K562 (cell line): ENCODE measurements at regions not wholly inside any gene's neighbourhood (a gene's known extent, or its start where the extent isn't known, plus 50 kb on each side); places are given as distances from the start of the nearest gene placed in this dataset.

Experiments used
- ATAC-seq: fragments of 200-7000 bp; cut with Tn5 transposase; 3 replicates; pipeline ENCODE4 v1.9.1; 2020; ENCODE audit warnings: moderate library complexity
- BruUV-seq: library from RNA; stranded (reverse); fragments of 400-500 nt; replicated peaks from 2 replicates; lab custom pipeline; 2021; lab: Mats Ljungman, UMichigan
- CTCF ChIA-PET: fragments of 300-600 bp; formaldehyde crosslinking; extraction: SDS; loops from one replicate; lab custom pipeline; 2021; ENCODE audit warnings: low intra/inter-chr PET ratio; lab: Yijun Ruan, JAX
- POLR2A ChIA-PET: fragments of 300-600, 350-650 bp; sonication (Branson Sonifier 250); formaldehyde crosslinking; extraction: SDS; loops from one replicate; lab custom pipeline; 2021; ENCODE audit warnings: antibody characterized with exemption, inconsistent platforms; lab: Yijun Ruan, JAX
- DNase-seq, 4 experiments: peaks; one replicate each; pipeline versions ENCODE4 v3.0.0 to v3.0.0-alpha.2; 2011 to 2018; ENCODE audit warnings: low spot score in 3 of 4, mixed read lengths in 3 of 4; ENCODE audit errors: extremely low read depth in 1 of 4
- FAIRE-seq: peaks from 2 replicates; lab custom pipeline; 2011; peaks lifted over from hg19 to GRCh38; lab: Jason Lieb, UNC
- H2AFZ ChIP-seq: 2 replicates; pipeline ENCODE4 v1.6.0; 2011; ENCODE audit warnings: low read depth, low read length, control low read depth, inconsistent platforms
- H3K27ac ChIP-seq: fragments of 200-600 bp; 3 replicates; pipeline ENCODE4 v1.8.0; 2011; ENCODE audit warnings: low read depth, mild to moderate bottlenecking, control low read depth, inconsistent platforms, low read length, moderate library complexity, mixed read lengths; ENCODE audit errors: extremely low read depth
- H3K27me3 ChIP-seq, 2 experiments: fragments of 300-600 bp in 1 of 2; 2 replicates in 1 of 2; 3 replicates in 1 of 2; pipeline versions ENCODE4 v1.6.0 to v1.8.0; 2011; ENCODE audit warnings: inconsistent platforms in 2 of 2, low read length in 2 of 2, mild to moderate bottlenecking in 1 of 2, mixed read lengths in 1 of 2, moderate library complexity in 1 of 2; ENCODE audit not compliant: control insufficient read depth in 2 of 2, insufficient read depth in 2 of 2
- H3K36me3 ChIP-seq: fragments of 300-600 bp; 3 replicates; pipeline ENCODE4 v1.8.0; 2011; ENCODE audit warnings: mild to moderate bottlenecking, low read length, inconsistent platforms; ENCODE audit not compliant: control insufficient read depth, insufficient read depth
- H3K4me1 ChIP-seq, 2 experiments: fragments of 200-600 bp in 1 of 2; replicated peaks in 1 of 2; 2 replicates in 1 of 2; 3 replicates in 1 of 2; pipeline versions ENCODE4 v1.5.1 to v1.8.0; 2011; ENCODE audit warnings: inconsistent platforms in 2 of 2, low read length in 2 of 2, mild to moderate bottlenecking in 1 of 2, mixed read lengths in 1 of 2, moderate library complexity in 1 of 2; ENCODE audit not compliant: control insufficient read depth in 2 of 2, insufficient read depth in 2 of 2
- H3K4me2 ChIP-seq: 2 replicates; pipeline ENCODE4 v1.6.1; 2011; ENCODE audit warnings: low read length, control low read depth, inconsistent platforms, mixed read lengths; ENCODE audit not compliant: insufficient read depth
- H3K4me3 ChIP-seq: fragments of 200-600 bp; sonication (generic), shearing (Covaris generic); 2 replicates; pipeline ENCODE4 v1.5.1; 2016; ENCODE audit warnings: control low read depth, inconsistent platforms
- H3K79me2 ChIP-seq: fragments of 200-600 bp; 3 replicates; pipeline ENCODE4 v1.8.0; 2011; ENCODE audit warnings: low read length, inconsistent platforms; ENCODE audit not compliant: control insufficient read depth, insufficient read depth
- H3K9ac ChIP-seq, 2 experiments: 2 replicates each; pipeline versions ENCODE4 v1.6.0 to v1.6.1; 2011; ENCODE audit warnings: low read depth in 2 of 2, low read length in 2 of 2, control low read depth in 1 of 2, inconsistent platforms in 1 of 2, mild to moderate bottlenecking in 1 of 2, mixed read lengths in 1 of 2; ENCODE audit not compliant: insufficient read depth in 1 of 2
- H3K9me1 ChIP-seq: one replicate; pipeline ENCODE4 v1.6.0; 2011; ENCODE audit warnings: inconsistent platforms, mild to moderate bottlenecking, low read length, moderate library complexity; ENCODE audit not compliant: control insufficient read depth, insufficient read depth
- H3K9me3 ChIP-seq: replicated peaks from 2 replicates; pipeline ENCODE4 v1.5.1; 2011; ENCODE audit warnings: low read depth, low read length, inconsistent platforms; ENCODE audit not compliant: control insufficient read depth, insufficient read depth
- H4K20me1 ChIP-seq: replicated peaks from 2 replicates; pipeline ENCODE4 v1.6.1; 2011; ENCODE audit warnings: low read length, inconsistent platforms, mixed read lengths; ENCODE audit not compliant: control insufficient read depth, insufficient read depth
- C11orf30 ChIP-seq: fragments of 450-650 bp; IDR thresholded peaks from 2 replicates; pipeline ENCODE4 v1.6.1; 2016; ENCODE audit warnings: low read depth, mild to moderate bottlenecking
- CREM ChIP-seq: IDR thresholded peaks from 2 replicates; pipeline ENCODE4 v1.6.1; 2014; ENCODE audit warnings: antibody characterized with exemption, low read depth
- CTBP1 ChIP-seq: fragments of 450-650 bp; IDR thresholded peaks from 2 replicates; pipeline ENCODE4 v1.6.1; 2016; ENCODE audit warnings: borderline replicate concordance
- EP400 ChIP-seq: fragments of 450-650 bp; IDR thresholded peaks from 2 replicates; pipeline ENCODE4 v1.6.1; 2017; ENCODE audit warnings: antibody characterized with exemption, mild to moderate bottlenecking, moderate library complexity
- FOXA1 ChIP-seq: fragments of 450-650 bp; IDR thresholded peaks from 2 replicates; pipeline ENCODE4 v1.6.1; 2016; ENCODE audit warnings: mild to moderate bottlenecking, borderline replicate concordance
- FUS ChIP-seq: fragments of 200-400 bp; formaldehyde crosslinking; optimal IDR thresholded peaks from 2 replicates; pipeline ENCODE3; 2017; ENCODE audit warnings: low read depth, low read length
- GABPB1 ChIP-seq: sonication (generic); formaldehyde crosslinking; IDR thresholded peaks from 2 replicates; pipeline ENCODE4 v1.8.0; 2022; ENCODE audit warnings: mild to moderate bottlenecking, missing genetic modification reagents
- IRF1 ChIP-seq: sonication (generic); formaldehyde crosslinking; IDR thresholded peaks from 2 replicates; pipeline ENCODE4 v1.8.0; 2022; ENCODE audit warnings: missing genetic modification reagents, mild to moderate bottlenecking, borderline replicate concordance
- JUND ChIP-seq, 2 experiments: IDR thresholded peaks; 2 replicates in 1 of 2; 3 replicates in 1 of 2; pipeline ENCODE4 v1.6.1; 2011; ENCODE audit warnings: borderline replicate concordance in 2 of 2, low read depth in 2 of 2, low read length in 2 of 2, improper control_type of control experiment in 1 of 2, missing biosample characterization in 1 of 2, missing genetic modification characterization in 1 of 2, missing genetic modification reagents in 1 of 2
- RBM22 ChIP-seq: fragments of 200-400 bp; formaldehyde crosslinking; IDR thresholded peaks from 2 replicates; pipeline ENCODE4 v1.6.1; 2018; ENCODE audit warnings: low read length, low read depth; ENCODE audit not compliant: poor library complexity, severe bottlenecking
- RBM25 ChIP-seq: fragments of 200-400 bp; formaldehyde crosslinking; IDR thresholded peaks from 2 replicates; pipeline ENCODE4 v1.6.1; 2018; ENCODE audit warnings: low read length, low read depth, moderate library complexity; ENCODE audit not compliant: severe bottlenecking
- RCOR1 ChIP-seq, 2 experiments: IDR thresholded peaks; 2 replicates each; pipeline ENCODE4 v1.6.1; 2012; ENCODE audit warnings: low read depth in 2 of 2, low read length in 2 of 2, borderline replicate concordance in 1 of 2, improper control_type of control experiment in 1 of 2
- SIN3A ChIP-seq, 2 experiments: fragments of 150-350 bp in 1 of 2; IDR thresholded peaks; 2 replicates each; pipeline ENCODE4 v1.6.1; 2011 to 2016; ENCODE audit warnings: borderline replicate concordance in 2 of 2, low read depth in 2 of 2, low read length in 2 of 2, mild to moderate bottlenecking in 2 of 2, moderate library complexity in 2 of 2; ENCODE audit not compliant: control insufficient read depth in 1 of 2
- THRAP3 ChIP-seq: fragments of 450-650 bp; IDR thresholded peaks from 2 replicates; pipeline ENCODE4 v1.6.1; 2016; ENCODE audit warnings: mild to moderate bottlenecking, inconsistent platforms, borderline replicate concordance
- ZNF408 ChIP-seq: fragments of 250-450 bp; sonication (Bioruptor Pico); IDR thresholded peaks from 2 replicates; pipeline ENCODE4 v1.4.0; 2020; ENCODE audit warnings: low read depth, mild to moderate bottlenecking, moderate library complexity
- WGBS: fragments of 100-300 bp; shearing (Covaris generic); methylation state at CpG from one replicate; pipeline ENCODE4 v1.1.6; 2016; ENCODE audit warnings: low coverage, mixed read lengths; ENCODE audit not compliant: insufficient coverage; ENCODE audit errors: missing lambda C conversion rate; 5-methylcytosine and 5-hydroxymethylcytosine counted together
- in situ Hi-C: fragments of 300-500 bp; cut with MboI; formaldehyde crosslinking; loops from 4 replicates; pipeline ENCODE4 v1.15.0; 2018; ENCODE audit warnings: inconsistent platforms, mixed read lengths
- intact Hi-C: fragments of 100-400 bp; cut with micrococcal nuclease; formaldehyde crosslinking; loops from 2 replicates; pipeline ENCODE4 v1.14.2; 2022
- TF ChIP-seq, protein P1 (sequence below): fragments of 450-650 bp; IDR thresholded peaks from 2 replicates; pipeline ENCODE4 v1.6.1; 2017; ENCODE audit warnings: mild to moderate bottlenecking, moderate library complexity

GRCh38 chr12:69154585-69155363 is 84.6 kb upstream of the CPSF6 start (continued):
- 0 out of 2 replicates have a peak, but pooled peaks have one; percentile 19 for TF ChIP-seq EP400
- TF ChIP-seq ZNF408 (CRISPR knock-in tag): no peak

DNA sequence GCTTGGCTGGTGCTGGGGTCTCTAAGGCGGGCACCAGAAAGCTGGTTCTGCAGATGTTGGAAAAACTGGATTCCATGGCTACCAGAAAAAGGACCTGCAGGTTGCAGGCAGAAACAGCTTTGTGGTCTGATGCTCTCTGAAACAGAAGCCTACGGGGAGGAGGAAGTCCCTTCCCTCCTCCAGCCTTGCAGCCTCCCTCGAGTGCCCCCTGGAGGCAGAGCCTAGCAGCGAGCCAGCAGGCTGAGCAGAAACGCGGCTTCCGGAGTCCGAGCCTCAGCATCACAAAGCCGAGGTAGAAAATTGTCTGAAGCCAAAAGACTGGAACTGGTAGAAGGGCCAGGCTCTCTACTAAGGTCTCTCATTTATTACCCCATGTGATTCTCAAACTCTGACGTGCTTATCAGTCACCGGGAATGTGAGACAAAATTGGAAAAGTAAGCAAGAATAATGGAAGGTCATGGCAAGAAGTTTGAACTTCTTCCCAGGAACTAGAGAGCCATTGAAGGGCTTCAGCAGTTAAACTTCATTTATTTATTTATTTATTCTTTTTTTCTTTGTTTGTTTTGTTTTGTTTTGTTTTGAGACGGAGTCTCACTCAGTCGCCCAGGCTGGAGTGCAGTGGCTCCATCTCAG is 82.2 kb upstream of the CPSF6 start:
- Histone ChIP-seq H4K20me1 (no peaks in the 10 kb centered on the region), H2AFZ (peak overlapping the region; percentile 79), H3K9ac (no peak overlapping the region), H3K36me3 (no peaks in the 10 kb centered on the region), H3K27ac (no peak overlapping the region), H3K4me2 (peak overlapping the region; percentile 52), H3K4me3 (no peak overlapping the region), H3K9me1 (no peaks in the 10 kb centered on the region), H3K4me1 (peaks cover 0 to 4% of the 10 kb centered on the region in 2 experiments; a peak in 1 of 5 replicates), H3K9me3 (no peaks in the 10 kb centered on the region), H3K27me3 (peaks cover 0 to 7% of the 10 kb centered on the region in 2 experiments; a peak in 1 of 5 replicates), H3K79me2 (no peaks in the 10 kb centered on the region)
- in situ Hi-C loops: loop anchor here (10.0 kb wide), 1 partner anchor 128 kb away; no protein-coding TSS in a partner anchor
- ATAC-seq (peak; percentile 97), FAIRE-seq (peak; percentile 92), DNase-seq (peak; percentile 71 to 89 (median 76))
- CTCF ChIA-PET: interaction anchor here (0.6 kb wide), 1 partner anchor 95 kb away, joined by 6 read pairs; no protein-coding TSS in a partner anchor
- POLR2A ChIA-PET: interaction anchor here (0.7 kb wide), 1 partner anchor 333 kb away, joined by 3 read pairs; no protein-coding TSS in a partner anchor
- no TSS peak for BruUV-seq
- 6% methylated on average over 12 of the region's 13 CpGs for WGBS
- intact Hi-C loops: loop anchor here (10.0 kb wide), 3 partner anchors 198 to 718 kb away; partner anchors contain the start of gene YEATS4
- TF ChIP-seq CTBP1: peak; percentile 78
- TF ChIP-seq SIN3A (IDR thresholded peaks at IDR 0.05; ENCODE audit: borderline replicate concordance in 2 of 2, control insufficient read depth in 1 of 2, low read depth in 2 of 2, low read length in 2 of 2): no peak
- TF ChIP-seq IRF1 (CRISPR knock-in tag): no peak
- no peak for TF ChIP-seq THRAP3
- no peak for TF ChIP-seq FUS
- no peak for TF ChIP-seq RBM25
- TF ChIP-seq C11orf30: no peak
- TF ChIP-seq, protein P1, sequence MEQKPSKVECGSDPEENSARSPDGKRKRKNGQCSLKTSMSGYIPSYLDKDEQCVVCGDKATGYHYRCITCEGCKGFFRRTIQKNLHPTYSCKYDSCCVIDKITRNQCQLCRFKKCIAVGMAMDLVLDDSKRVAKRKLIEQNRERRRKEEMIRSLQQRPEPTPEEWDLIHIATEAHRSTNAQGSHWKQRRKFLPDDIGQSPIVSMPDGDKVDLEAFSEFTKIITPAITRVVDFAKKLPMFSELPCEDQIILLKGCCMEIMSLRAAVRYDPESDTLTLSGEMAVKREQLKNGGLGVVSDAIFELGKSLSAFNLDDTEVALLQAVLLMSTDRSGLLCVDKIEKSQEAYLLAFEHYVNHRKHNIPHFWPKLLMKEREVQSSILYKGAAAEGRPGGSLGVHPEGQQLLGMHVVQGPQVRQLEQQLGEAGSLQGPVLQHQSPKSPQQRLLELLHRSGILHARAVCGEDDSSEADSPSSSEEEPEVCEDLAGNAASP: no peak
- peak; percentile 53; the same call in 1 of the 2 replicates for TF ChIP-seq GABPB1 (CRISPR knock-in tag)
- no peak for TF ChIP-seq FOXA1
- peak; percentile 44; the same call in 1 of the 2 replicates for TF ChIP-seq JUND (IDR thresholded peaks at IDR 0.05; ENCODE audit: borderline replicate concordance, low read depth, low read length)
- TF ChIP-seq JUND (tag; IDR thresholded peaks at IDR 0.05; ENCODE audit: borderline replicate concordance, low read depth, low read length): no peak; the same call in 2 of the 3 replicates
- peak in 1 of 2 experiments; percentile 83; a peak in 2 of 4 replicates for TF ChIP-seq RCOR1 (IDR thresholded peaks at IDR 0.05; ENCODE audit: borderline replicate concordance in 1 of 2, low read depth in 2 of 2, low read length in 2 of 2)
- TF ChIP-seq CREM: peak; percentile 48; the same call in 1 of the 2 replicates
- no peak for TF ChIP-seq RBM22
